ENCODE measurements at regions not wholly inside any gene's neighbourhood (a gene's known extent, or its start where the extent isn't known, plus 50 kb on each side); places are given as distances from the start of the nearest gene placed in this dataset.

DNA sequence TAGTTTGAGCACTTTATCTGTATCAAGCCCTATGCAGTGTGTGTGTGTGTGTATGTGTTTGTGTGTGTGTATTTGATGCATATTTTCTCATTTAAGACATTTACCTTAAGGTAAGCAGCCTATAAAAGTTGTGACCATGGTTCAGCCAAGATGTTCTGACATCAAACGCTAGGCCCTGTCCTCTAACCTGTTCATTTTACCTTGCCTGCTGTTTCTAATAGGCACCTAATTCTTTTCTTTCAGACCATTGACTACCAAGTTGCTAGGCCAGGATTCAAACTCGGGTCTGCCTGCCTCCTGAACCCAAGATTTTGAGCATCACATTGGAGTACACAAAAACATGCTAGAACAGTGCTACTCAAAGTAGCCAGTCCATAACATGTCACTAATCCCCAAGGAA is 274.5 kb downstream of the PLK2 start:
- TF ChIP-seq POLR2A (IDR thresholded peaks at IDR 0.05), result no peak
- TF ChIP-seq, protein P1, sequence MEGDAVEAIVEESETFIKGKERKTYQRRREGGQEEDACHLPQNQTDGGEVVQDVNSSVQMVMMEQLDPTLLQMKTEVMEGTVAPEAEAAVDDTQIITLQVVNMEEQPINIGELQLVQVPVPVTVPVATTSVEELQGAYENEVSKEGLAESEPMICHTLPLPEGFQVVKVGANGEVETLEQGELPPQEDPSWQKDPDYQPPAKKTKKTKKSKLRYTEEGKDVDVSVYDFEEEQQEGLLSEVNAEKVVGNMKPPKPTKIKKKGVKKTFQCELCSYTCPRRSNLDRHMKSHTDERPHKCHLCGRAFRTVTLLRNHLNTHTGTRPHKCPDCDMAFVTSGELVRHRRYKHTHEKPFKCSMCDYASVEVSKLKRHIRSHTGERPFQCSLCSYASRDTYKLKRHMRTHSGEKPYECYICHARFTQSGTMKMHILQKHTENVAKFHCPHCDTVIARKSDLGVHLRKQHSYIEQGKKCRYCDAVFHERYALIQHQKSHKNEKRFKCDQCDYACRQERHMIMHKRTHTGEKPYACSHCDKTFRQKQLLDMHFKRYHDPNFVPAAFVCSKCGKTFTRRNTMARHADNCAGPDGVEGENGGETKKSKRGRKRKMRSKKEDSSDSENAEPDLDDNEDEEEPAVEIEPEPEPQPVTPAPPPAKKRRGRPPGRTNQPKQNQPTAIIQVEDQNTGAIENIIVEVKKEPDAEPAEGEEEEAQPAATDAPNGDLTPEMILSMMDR (IDR thresholded peaks at IDR 0.05 in 4 of 5, conservative IDR thresholded peaks at IDR 0.05 in 1 of 5), result no peak
